OCI-LY7 (cell line): ENCODE measurements at regions not wholly inside any gene's neighbourhood (a gene's known extent, or its start where the extent isn't known, plus 50 kb on each side); places are given as distances from the start of the nearest gene placed in this dataset.

Experiments
- CTCF ChIP-seq: fragments of 200-600 bp; sonication (generic); conservative IDR thresholded peaks from 2 replicates; pipeline ENCODE4 v1.5.1; 2014; ENCODE audit warnings: mild to moderate bottlenecking, antibody characterized with exemption, low read length, moderate library complexity, mixed read lengths
- EZH2phosphoT487 ChIP-seq: fragments of 200-600 bp; sonication (generic); IDR thresholded peaks from 2 replicates; pipeline ENCODE4 v1.6.1; 2018; ENCODE audit warnings: low read depth, borderline replicate concordance, mild to moderate bottlenecking, mixed run types, antibody characterized with exemption, low read length, moderate library complexity, mixed read lengths

DNA sequence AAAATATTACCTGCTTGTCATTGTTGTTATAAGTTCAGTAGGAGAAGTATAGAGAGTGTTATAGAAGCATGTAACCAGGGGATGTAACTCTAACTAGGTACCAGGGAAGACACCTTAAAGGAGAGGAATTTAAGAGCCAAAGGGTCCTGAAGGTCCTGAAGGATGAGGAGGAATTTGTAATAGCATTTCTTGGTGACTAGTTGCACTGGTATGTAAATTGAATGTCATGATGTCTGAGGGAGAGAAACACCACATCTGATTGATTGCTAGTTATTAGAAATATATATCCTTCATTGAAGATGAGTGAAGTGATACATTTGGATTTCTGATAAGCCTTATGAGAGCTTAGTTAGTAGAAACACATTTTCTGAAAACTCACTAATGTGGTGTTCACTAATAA is 643.8 kb downstream of the RFPL4B start:
- TF ChIP-seq CTCF (no peak), EZH2phosphoT487 (no peak)
